ENCODE measurements at regions not wholly inside any gene's neighbourhood (a gene's known extent, or its start where the extent isn't known, plus 50 kb on each side); places are given as distances from the start of the nearest gene placed in this dataset.

DNA sequence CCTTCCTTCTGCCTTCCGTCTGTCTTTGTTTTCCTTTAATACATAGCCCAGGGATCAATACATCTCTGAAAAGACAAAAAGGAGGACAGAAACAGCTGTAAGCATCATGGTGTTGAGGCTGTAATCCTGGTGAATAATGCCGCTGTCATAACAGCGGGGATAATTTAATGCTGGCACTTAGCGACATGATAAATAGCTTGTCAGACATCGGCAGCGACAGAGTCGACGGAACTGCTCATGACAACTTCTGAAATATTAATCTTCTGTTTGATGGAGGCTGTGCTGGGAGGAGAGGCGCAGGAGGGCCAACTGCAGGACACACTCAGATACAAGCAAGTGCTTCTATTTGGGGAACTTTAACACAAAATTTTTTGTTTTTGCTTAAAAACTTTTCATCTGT is 602.2 kb downstream of the GALR1 start:
- Mint-ChIP-seq H3K27me3 (peaks cover 4% of the 10 kb centered on the region), H3K4me1 (ENCODE audit: low read depth) (peaks cover 3% of the 10 kb centered on the region), H3K36me3 (ENCODE audit: insufficient read depth) (no peaks in the 10 kb centered on the region), H3K27ac (no peak overlapping the region), H3K9me3 (ENCODE audit: low read depth) (peaks cover 2% of the 10 kb centered on the region), H3K4me3 (ENCODE audit: low read depth) (no peak overlapping the region)
- TF ChIP-seq, protein P1, sequence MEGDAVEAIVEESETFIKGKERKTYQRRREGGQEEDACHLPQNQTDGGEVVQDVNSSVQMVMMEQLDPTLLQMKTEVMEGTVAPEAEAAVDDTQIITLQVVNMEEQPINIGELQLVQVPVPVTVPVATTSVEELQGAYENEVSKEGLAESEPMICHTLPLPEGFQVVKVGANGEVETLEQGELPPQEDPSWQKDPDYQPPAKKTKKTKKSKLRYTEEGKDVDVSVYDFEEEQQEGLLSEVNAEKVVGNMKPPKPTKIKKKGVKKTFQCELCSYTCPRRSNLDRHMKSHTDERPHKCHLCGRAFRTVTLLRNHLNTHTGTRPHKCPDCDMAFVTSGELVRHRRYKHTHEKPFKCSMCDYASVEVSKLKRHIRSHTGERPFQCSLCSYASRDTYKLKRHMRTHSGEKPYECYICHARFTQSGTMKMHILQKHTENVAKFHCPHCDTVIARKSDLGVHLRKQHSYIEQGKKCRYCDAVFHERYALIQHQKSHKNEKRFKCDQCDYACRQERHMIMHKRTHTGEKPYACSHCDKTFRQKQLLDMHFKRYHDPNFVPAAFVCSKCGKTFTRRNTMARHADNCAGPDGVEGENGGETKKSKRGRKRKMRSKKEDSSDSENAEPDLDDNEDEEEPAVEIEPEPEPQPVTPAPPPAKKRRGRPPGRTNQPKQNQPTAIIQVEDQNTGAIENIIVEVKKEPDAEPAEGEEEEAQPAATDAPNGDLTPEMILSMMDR (IDR thresholded peaks at IDR 0.05; ENCODE audit: unreplicated experiment), result no peak
- no peak for DNase-seq (ENCODE audit: low spot score, unreplicated experiment)

DNA sequence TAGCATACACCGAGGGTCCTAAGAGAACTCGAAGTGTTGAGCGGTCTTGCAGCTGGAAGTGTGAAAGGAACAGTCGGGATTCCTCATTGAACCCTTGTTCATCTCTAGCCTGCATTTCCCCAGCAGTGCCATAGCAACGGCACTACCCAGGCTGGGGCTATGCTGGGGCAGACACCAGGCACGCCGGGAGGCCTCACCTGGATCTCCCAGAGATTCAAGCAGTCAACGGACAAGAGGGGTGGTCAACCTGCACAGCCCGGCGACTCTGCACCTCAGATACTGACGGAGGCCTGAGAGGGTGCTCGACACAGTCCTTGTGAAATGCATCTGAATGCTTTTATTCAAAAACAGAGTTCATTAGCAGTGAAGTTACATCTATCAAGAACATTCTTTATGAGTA is 604.2 kb downstream of the GALR1 start:
- no peaks in the 10 kb centered on the region for H3K9me3 Mint-ChIP-seq (ENCODE audit: low read depth)
- peaks cover 3% of the 10 kb centered on the region for H3K4me1 Mint-ChIP-seq (ENCODE audit: low read depth)
- no peak overlapping the region for H3K27ac Mint-ChIP-seq
- H3K36me3 Mint-ChIP-seq (ENCODE audit: insufficient read depth), result no peaks in the 10 kb centered on the region
- no peak overlapping the region for H3K4me3 Mint-ChIP-seq (ENCODE audit: low read depth)
- DNase-seq (ENCODE audit: low spot score, unreplicated experiment), result no peak
- TF ChIP-seq, protein P1 (IDR thresholded peaks at IDR 0.05; ENCODE audit: unreplicated experiment), result no peak
- H3K27me3 Mint-ChIP-seq, result peaks cover 13% of the 10 kb centered on the region

DNA sequence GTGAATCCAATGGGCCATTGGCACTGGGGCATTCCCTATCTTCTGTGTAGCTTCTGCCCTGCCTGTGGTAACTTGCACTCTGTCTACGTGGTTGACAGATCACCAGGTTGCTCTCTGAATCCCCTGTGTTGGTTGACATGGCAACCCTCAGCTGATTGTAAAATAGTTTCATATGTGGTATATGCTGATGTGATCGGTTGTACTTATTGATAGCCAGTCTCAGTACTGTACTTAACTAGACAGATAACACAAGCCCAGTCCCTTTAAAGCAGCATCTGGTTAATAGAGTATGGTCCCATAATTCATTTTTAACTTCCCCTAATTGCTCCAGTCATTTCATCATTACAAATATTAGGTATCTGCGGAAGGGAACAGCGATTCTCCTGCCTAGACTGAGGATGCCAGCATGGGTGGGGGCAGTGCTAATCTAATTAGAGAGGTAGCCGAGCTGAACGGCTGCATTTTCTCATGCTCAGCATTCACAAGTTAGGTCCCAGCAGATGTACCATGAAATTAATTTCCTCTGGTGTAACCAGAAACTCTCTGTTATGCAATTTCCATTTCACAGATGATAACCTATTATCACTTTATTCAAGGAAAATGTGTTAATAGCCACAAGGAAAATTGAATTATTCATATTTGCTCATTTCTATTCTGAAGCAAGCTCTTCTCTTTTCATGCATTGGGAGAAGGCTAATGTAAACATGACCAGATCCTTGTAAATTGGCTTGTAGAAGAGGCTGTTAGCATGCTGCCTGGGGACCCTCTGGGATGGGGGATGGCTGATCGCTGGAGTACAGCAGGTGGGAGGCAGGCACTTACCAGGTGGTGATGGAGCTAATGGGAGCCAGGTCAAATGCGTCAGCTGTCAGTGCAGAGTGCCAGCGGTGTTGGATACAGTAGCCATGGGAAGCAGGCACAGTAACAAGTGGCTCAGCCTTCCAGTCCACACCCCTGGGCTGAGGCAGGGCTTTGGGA is 608.3 kb downstream of the GALR1 start:
- Mint-ChIP-seq H3K4me1 (ENCODE audit: low read depth) (no peaks in the 10 kb centered on the region), H3K36me3 (ENCODE audit: insufficient read depth) (no peaks in the 10 kb centered on the region), H3K9me3 (ENCODE audit: low read depth) (no peaks in the 10 kb centered on the region), H3K27ac (no peak overlapping the region), H3K4me3 (ENCODE audit: low read depth) (no peak overlapping the region), H3K27me3 (peaks cover 27% of the 10 kb centered on the region)
- no peak for DNase-seq (ENCODE audit: low spot score, unreplicated experiment)
- TF ChIP-seq, protein P1 (IDR thresholded peaks at IDR 0.05; ENCODE audit: unreplicated experiment), result no peak

DNA sequence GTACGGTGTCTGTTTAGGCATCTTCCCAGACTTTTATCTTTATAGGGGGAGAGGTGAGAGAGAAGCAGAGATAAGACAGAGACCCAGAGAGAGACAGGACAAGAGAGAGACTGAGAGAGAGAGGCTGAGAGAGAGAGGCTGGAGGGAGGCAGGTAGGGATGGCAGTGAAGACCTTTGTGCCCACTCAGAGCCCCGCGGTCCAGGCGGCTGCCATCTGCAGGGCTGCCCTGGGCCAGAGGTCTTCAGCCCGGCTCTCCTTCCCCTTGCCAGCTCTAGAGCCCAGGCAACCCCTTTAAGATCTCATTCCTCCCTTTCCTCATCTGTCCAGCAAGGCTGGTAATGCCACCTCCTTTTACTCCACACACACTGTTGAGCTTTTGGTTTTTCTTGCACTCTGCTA is 610.0 kb downstream of the GALR1 start:
- Mint-ChIP-seq H3K27ac (no peak overlapping the region), H3K27me3 (peaks cover 27% of the 10 kb centered on the region), H3K9me3 (ENCODE audit: low read depth) (no peaks in the 10 kb centered on the region), H3K36me3 (ENCODE audit: insufficient read depth) (no peaks in the 10 kb centered on the region), H3K4me3 (ENCODE audit: low read depth) (no peak overlapping the region), H3K4me1 (ENCODE audit: low read depth) (no peaks in the 10 kb centered on the region)
- DNase-seq (ENCODE audit: low spot score, unreplicated experiment), result no peak
- TF ChIP-seq, protein P1 (IDR thresholded peaks at IDR 0.05; ENCODE audit: unreplicated experiment), result no peak

DNA sequence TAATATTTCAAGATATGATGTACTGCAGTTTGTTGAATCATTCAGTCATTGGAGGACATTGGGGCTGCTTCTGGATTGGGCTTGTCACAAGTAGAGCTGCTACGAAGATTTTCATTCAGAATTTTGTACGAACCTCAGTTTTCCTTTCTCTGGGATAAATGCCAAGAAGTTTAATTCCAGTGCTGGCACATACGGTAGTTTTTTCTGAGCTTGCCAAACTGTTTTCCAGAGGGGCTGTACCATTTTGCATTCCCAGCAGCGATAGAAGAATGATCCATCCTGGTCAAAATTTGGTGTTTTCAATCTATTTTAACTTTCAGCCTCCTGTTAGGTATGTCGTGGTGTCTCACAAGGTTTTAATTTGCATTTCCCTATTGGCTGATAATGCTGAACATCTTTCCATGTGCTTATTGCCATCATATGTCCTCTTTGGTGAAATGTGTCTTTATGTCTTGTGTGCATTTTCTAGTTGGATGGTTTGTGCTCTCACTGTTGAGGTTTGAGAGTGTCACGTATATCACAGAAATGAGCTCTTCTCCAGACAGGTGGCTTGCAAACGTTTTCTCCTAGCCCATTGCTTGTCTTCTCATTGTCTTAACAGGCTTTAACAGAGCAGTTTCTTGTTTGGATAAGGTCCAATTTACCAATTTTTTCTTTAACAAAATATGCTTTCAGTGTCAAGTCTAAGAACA is 612.6 kb downstream of the GALR1 start:
- Mint-ChIP-seq H3K27ac (no peak overlapping the region), H3K4me1 (ENCODE audit: low read depth) (no peaks in the 10 kb centered on the region), H3K36me3 (ENCODE audit: insufficient read depth) (no peaks in the 10 kb centered on the region), H3K4me3 (ENCODE audit: low read depth) (no peak overlapping the region), H3K9me3 (ENCODE audit: low read depth) (no peaks in the 10 kb centered on the region), H3K27me3 (peaks cover 24% of the 10 kb centered on the region)
- no peak for DNase-seq (ENCODE audit: low spot score, unreplicated experiment)
- TF ChIP-seq, protein P1 (IDR thresholded peaks at IDR 0.05; ENCODE audit: unreplicated experiment), result no peak
